MM.1S (cell line): ENCODE measurements at regions not wholly inside any gene's neighbourhood (a gene's known extent, or its start where the extent isn't known, plus 50 kb on each side); places are given as distances from the start of the nearest gene placed in this dataset.

Experiments used
- CTCF ChIP-seq: fragments of 300-600 bp; sonication (generic); IDR thresholded peaks from 2 replicates; pipeline ENCODE4 v1.5.1; 2016; ENCODE audit warnings: antibody characterized with exemption, low read length, mixed read lengths
- EZH2 ChIP-seq: fragments of 300-600 bp; sonication (generic); optimal IDR thresholded peaks from 2 replicates; pipeline ENCODE3; 2017; ENCODE audit warnings: low read depth, mild to moderate bottlenecking, antibody characterized with exemption, low read length, mixed read lengths

GRCh38 chr20:59515906-59516209 is 88.5 kb upstream of the PHACTR3 start:
- TF ChIP-seq CTCF = no peak; the same call in 1 of the 2 replicates
- TF ChIP-seq EZH2 = no peak
